ENCODE measurements at regions not wholly inside any gene's neighbourhood (a gene's known extent, or its start where the extent isn't known, plus 50 kb on each side); places are given as distances from the start of the nearest gene placed in this dataset.

DNA sequence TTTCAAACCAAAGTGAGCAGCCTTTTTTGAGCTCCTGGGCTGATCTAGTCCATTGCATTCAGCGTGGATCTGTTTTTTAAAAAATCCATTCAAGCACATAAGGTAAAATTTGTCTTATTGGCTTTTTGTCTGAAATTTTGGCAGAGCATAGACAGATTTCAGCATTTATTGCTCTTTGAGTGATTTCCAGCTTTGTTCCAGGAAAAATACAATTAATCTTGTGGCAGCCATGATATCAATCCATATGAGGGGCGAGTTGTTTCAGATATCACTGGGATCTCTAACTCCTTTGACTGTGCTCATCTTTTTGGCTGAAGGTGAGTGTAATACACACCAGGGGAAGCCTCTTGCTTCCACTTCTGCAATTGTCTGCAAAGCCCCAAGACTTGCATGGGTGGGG is 523.9 kb downstream of the SLC4A3 start:
- Histone ChIP-seq H4K20me1 (replicated peaks; ENCODE audit: control insufficient read depth, insufficient read depth, low read length) (no peaks in the 10 kb centered on the region), H3K9me1 (ENCODE audit: control insufficient read depth, insufficient read depth, low read length) (no peaks in the 10 kb centered on the region), H3K27me3 (ENCODE audit: control insufficient read depth in 2 of 2, insufficient read depth in 2 of 2, low read length in 2 of 2) (no peaks in the 10 kb centered on the region), H3K4me1 (replicated peaks in 1 of 2; ENCODE audit: control insufficient read depth in 2 of 2, insufficient read depth in 2 of 2, low read length in 2 of 2) (no peaks in the 10 kb centered on the region), H2AFZ (ENCODE audit: low read depth, low read length) (no peak overlapping the region), H3K4me2 (ENCODE audit: insufficient read depth, low read length) (no peak overlapping the region), H3K9ac (ENCODE audit: insufficient read depth in 1 of 2, low read depth in 2 of 2, low read length in 2 of 2) (no peak overlapping the region), H3K79me2 (ENCODE audit: control insufficient read depth, insufficient read depth, low read length) (no peaks in the 10 kb centered on the region), H3K4me3 (no peak overlapping the region), H3K9me3 (replicated peaks; ENCODE audit: control insufficient read depth, insufficient read depth, low read depth, low read length) (no peaks in the 10 kb centered on the region), H3K27ac (ENCODE audit: extremely low read depth, low read depth, low read length) (no peak overlapping the region), H3K36me3 (ENCODE audit: control insufficient read depth, insufficient read depth, low read length) (no peaks in the 10 kb centered on the region)
- BruUV-seq (replicated peaks): no TSS peak
- DNase-seq (ENCODE audit: extremely low read depth in 1 of 4, low spot score in 3 of 4): no peak
- in situ Hi-C loops (cut with MboI) (no loop called here), intact Hi-C loops (cut with micrococcal nuclease) (no loop called here)
- ATAC-seq: no peak
- CTCF ChIA-PET (ENCODE audit: low intra/inter-chr PET ratio): no interaction called here
- WGBS (ENCODE audit: insufficient coverage, low coverage, missing lambda C conversion rate): 0% methylated on average over 2 of the region's 2 CpGs
- FAIRE-seq: no peak
- POLR2A ChIA-PET: no interaction called here
- TF ChIP-seq RBM25 (IDR thresholded peaks at IDR 0.05; ENCODE audit: low read depth, low read length, severe bottlenecking) (no peak), FOXP1 (CRISPR knock-in tag; IDR thresholded peaks at IDR 0.05) (no peak), CHD2 (IDR thresholded peaks at IDR 0.05; ENCODE audit: low read depth, low read length) (no peak), MAZ (CRISPR knock-in tag; conservative IDR thresholded peaks at IDR 0.05 in 1 of 2, IDR thresholded peaks at IDR 0.05 in 1 of 2) (no peak), CBX1 (IDR thresholded peaks at IDR 0.05; ENCODE audit: low read depth) (no peak), PHB (CRISPR knock-in tag; IDR thresholded peaks at IDR 0.05) (no peak), NFATC3 (IDR thresholded peaks at IDR 0.05) (no peak), POLR2AphosphoS2 (IDR thresholded peaks at IDR 0.05; ENCODE audit: low read length) (no peak), HNRNPH1 (optimal IDR thresholded peaks at IDR 0.05; ENCODE audit: low read depth, low read length) (no peak), ZNF696 (CRISPR knock-in tag; conservative IDR thresholded peaks at IDR 0.05) (no peak), RUNX1 (IDR thresholded peaks at IDR 0.05; ENCODE audit: low read depth) (no peak), SREBF1 (IDR thresholded peaks at IDR 0.05; ENCODE audit: borderline replicate concordance, low read depth, low read length) (no peak), ZMIZ1 (IDR thresholded peaks at IDR 0.05; ENCODE audit: low read depth in 2 of 2, low read length in 2 of 2) (no peak), ZNF133 (CRISPR knock-in tag; IDR thresholded peaks at IDR 0.05) (no peak), ZNF263 (CRISPR knock-in tag; IDR thresholded peaks at IDR 0.05; ENCODE audit: borderline replicate concordance) (no peak), STAT5B (CRISPR knock-in tag; IDR thresholded peaks at IDR 0.05) (no peak)

Measured in K562 (cell line).